ENCODE measurements at regions not wholly inside any gene's neighbourhood (a gene's known extent, or its start where the extent isn't known, plus 50 kb on each side); places are given as distances from the start of the nearest gene placed in this dataset.

DNA sequence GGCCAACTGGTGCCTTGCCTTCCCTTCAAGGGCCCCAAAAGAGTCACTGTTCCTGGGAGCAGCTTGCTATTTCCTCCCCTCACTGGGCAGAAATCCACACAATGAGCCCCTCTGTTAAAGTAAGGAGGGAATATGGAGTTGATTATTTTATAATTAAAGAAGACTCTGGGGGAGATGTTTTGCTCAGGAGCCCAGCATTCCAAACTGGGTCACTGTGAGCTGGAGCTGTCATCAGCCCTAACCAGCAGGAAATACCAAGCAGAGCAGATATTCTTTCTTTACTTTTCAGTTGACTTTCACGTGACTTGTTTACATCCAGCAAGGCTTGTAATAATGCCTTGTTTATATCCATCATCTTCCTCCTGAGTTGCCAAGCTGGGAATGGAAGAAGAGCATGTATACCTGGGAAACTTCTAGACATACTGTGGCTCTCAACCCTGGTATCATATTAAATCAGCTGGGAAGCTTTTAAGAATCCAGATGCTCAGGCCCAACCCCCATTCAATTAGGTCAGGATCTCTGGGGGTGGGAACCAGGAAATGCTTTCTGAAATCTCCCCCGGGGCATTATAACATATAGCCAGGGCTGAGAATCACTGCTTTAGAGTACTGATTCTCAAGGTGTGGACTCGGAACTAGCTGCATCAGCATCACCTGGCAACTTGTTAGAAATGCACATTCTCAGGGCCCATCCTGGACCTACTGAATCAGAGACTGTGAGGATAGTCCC, 175.6 kb upstream of the MYLIP start:
- TF ChIP-seq CTCF (IDR thresholded peaks at IDR 0.05 in 2 of 3, conservative IDR thresholded peaks at IDR 0.05 in 1 of 3; ENCODE audit: borderline replicate concordance in 1 of 3, insufficient read depth in 1 of 3, low read depth in 2 of 3, low read length in 2 of 3): no peak
- no peak for TF ChIP-seq YY1 (IDR thresholded peaks at IDR 0.05; ENCODE audit: extremely low read depth, insufficient replicate concordance, low read depth, low read length)
- no peak for TF ChIP-seq POLR2AphosphoS5 (IDR thresholded peaks at IDR 0.05; ENCODE audit: low read depth, low read length)
- TF ChIP-seq, protein P1, sequence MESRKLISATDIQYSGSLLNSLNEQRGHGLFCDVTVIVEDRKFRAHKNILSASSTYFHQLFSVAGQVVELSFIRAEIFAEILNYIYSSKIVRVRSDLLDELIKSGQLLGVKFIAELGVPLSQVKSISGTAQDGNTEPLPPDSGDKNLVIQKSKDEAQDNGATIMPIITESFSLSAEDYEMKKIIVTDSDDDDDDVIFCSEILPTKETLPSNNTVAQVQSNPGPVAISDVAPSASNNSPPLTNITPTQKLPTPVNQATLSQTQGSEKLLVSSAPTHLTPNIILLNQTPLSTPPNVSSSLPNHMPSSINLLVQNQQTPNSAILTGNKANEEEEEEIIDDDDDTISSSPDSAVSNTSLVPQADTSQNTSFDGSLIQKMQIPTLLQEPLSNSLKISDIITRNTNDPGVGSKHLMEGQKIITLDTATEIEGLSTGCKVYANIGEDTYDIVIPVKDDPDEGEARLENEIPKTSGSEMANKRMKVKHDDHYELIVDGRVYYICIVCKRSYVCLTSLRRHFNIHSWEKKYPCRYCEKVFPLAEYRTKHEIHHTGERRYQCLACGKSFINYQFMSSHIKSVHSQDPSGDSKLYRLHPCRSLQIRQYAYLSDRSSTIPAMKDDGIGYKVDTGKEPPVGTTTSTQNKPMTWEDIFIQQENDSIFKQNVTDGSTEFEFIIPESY (IDR thresholded peaks at IDR 0.05; ENCODE audit: extremely low read depth, insufficient replicate concordance, low read length): no peak
- TF ChIP-seq ZNF274 (IDR thresholded peaks at IDR 0.05; ENCODE audit: low read depth, low read length): no peak
- TF ChIP-seq FOSL1 (IDR thresholded peaks at IDR 0.05; ENCODE audit: low read depth): no peak
- TF ChIP-seq MAX (IDR thresholded peaks at IDR 0.05): no peak
- no peak for TF ChIP-seq CEBPB (IDR thresholded peaks at IDR 0.05; ENCODE audit: low read depth)
- no peak for TF ChIP-seq TCF7L2 (IDR thresholded peaks at IDR 0.05; ENCODE audit: borderline replicate concordance, extremely low read depth, insufficient read depth, insufficient read length)
- no peak for TF ChIP-seq EZH2phosphoT487 (IDR thresholded peaks at IDR 0.05; ENCODE audit: borderline replicate concordance)
- TF ChIP-seq POLR2A (IDR thresholded peaks at IDR 0.05; ENCODE audit: borderline replicate concordance, extremely low read depth, insufficient read depth, insufficient read length): no peak
- no peak for TF ChIP-seq SP1 (IDR thresholded peaks at IDR 0.05; ENCODE audit: low read depth)
- TF ChIP-seq, protein P2, sequence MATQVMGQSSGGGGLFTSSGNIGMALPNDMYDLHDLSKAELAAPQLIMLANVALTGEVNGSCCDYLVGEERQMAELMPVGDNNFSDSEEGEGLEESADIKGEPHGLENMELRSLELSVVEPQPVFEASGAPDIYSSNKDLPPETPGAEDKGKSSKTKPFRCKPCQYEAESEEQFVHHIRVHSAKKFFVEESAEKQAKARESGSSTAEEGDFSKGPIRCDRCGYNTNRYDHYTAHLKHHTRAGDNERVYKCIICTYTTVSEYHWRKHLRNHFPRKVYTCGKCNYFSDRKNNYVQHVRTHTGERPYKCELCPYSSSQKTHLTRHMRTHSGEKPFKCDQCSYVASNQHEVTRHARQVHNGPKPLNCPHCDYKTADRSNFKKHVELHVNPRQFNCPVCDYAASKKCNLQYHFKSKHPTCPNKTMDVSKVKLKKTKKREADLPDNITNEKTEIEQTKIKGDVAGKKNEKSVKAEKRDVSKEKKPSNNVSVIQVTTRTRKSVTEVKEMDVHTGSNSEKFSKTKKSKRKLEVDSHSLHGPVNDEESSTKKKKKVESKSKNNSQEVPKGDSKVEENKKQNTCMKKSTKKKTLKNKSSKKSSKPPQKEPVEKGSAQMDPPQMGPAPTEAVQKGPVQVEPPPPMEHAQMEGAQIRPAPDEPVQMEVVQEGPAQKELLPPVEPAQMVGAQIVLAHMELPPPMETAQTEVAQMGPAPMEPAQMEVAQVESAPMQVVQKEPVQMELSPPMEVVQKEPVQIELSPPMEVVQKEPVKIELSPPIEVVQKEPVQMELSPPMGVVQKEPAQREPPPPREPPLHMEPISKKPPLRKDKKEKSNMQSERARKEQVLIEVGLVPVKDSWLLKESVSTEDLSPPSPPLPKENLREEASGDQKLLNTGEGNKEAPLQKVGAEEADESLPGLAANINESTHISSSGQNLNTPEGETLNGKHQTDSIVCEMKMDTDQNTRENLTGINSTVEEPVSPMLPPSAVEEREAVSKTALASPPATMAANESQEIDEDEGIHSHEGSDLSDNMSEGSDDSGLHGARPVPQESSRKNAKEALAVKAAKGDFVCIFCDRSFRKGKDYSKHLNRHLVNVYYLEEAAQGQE (IDR thresholded peaks at IDR 0.05; ENCODE audit: low read depth): no peak
- no peak for TF ChIP-seq EZH2 (IDR thresholded peaks at IDR 0.05)
